WERI-Rb-1 (cell line): ENCODE measurements at regions not wholly inside any gene's neighbourhood (a gene's known extent, or its start where the extent isn't known, plus 50 kb on each side); places are given as distances from the start of the nearest gene placed in this dataset.

Source experiments
- DNase-seq: peaks from one replicate; pipeline ENCODE4 v3.0.0-alpha.2; 2020
- H3K27ac ChIP-seq: fragments of 250-450 bp; sonication (Bioruptor Pico); 2 replicates; pipeline ENCODE4 v1.5.1; 2020; ENCODE audit warnings: mild to moderate bottlenecking, moderate library complexity
- H3K27me3 ChIP-seq: fragments of 250-450 bp; sonication (Bioruptor Pico); 2 replicates; pipeline ENCODE4 v1.5.1; 2021; ENCODE audit warnings: mild to moderate bottlenecking, low read depth, moderate library complexity; ENCODE audit not compliant: insufficient read depth, severe bottlenecking
- H3K36me3 ChIP-seq: fragments of 250-450 bp; sonication (Bioruptor Pico); 2 replicates; pipeline ENCODE4 v1.5.1; 2020; ENCODE audit warnings: mild to moderate bottlenecking, moderate library complexity
- H3K4me3 ChIP-seq: 2 replicates; pipeline ENCODE4 v1.5.1; 2011; ENCODE audit warnings: low read depth, mild to moderate bottlenecking, control low read depth, low read length
- H3K9me3 ChIP-seq: fragments of 250-450 bp; sonication (Bioruptor Pico); 2 replicates; pipeline ENCODE4 v1.5.1; 2021; ENCODE audit warnings: mild to moderate bottlenecking, moderate library complexity; ENCODE audit not compliant: severe bottlenecking
- TF ChIP-seq, protein P1 (sequence below): IDR thresholded peaks from 2 replicates; pipeline ENCODE4 v1.5.1; 2011; ENCODE audit warnings: low read depth, mild to moderate bottlenecking, control low read depth, inconsistent platforms, low read length

DNA sequence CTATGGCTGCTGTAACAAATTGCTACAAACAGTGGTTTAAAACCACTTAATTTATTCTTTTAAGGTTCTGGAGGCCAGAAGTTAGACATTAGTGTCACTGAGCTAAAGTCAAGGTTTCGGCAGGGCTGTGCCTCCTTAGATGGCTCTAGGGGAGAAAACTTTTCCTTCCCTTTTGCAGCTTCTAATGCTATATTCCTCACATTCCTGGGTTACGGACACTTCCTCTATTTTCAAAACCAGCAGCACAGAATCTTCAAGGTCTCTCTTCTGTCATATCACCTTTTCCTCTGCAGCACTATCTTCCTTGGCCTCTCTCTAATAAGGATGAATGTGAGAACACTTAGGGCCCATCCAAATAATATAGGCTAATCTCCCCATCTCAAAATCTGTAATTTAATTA, 87.0 kb downstream of the C11orf87 start:
- no peak for DNase-seq
- no peaks in the 10 kb centered on the region for H3K36me3 ChIP-seq
- no peaks in the 10 kb centered on the region for H3K9me3 ChIP-seq
- H3K4me3 ChIP-seq = no peak overlapping the region
- H3K27ac ChIP-seq = no peak overlapping the region
- TF ChIP-seq, protein P1, sequence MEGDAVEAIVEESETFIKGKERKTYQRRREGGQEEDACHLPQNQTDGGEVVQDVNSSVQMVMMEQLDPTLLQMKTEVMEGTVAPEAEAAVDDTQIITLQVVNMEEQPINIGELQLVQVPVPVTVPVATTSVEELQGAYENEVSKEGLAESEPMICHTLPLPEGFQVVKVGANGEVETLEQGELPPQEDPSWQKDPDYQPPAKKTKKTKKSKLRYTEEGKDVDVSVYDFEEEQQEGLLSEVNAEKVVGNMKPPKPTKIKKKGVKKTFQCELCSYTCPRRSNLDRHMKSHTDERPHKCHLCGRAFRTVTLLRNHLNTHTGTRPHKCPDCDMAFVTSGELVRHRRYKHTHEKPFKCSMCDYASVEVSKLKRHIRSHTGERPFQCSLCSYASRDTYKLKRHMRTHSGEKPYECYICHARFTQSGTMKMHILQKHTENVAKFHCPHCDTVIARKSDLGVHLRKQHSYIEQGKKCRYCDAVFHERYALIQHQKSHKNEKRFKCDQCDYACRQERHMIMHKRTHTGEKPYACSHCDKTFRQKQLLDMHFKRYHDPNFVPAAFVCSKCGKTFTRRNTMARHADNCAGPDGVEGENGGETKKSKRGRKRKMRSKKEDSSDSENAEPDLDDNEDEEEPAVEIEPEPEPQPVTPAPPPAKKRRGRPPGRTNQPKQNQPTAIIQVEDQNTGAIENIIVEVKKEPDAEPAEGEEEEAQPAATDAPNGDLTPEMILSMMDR = no peak
- no peaks in the 10 kb centered on the region for H3K27me3 ChIP-seq

DNA sequence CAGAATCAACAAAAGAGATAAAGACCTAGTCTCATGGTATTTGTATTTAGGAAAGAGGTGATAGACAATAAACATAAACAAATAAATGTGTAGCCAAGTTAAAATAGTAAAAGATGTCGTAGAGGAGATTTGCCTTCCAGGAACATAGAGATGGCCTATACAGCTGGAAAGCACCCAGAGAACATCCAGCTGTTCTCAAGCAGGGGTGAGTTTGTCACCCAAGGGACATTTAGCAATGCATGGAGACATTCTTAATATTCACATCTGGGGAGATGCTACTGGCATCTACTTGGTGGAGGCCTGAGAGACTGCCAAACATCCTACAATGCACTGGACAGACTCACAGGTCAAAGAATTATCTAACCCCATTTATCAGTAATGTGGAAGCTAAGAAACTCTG, 88.3 kb downstream of the C11orf87 start:
- Histone ChIP-seq H3K27ac (no peak overlapping the region), H3K27me3 (no peaks in the 10 kb centered on the region), H3K9me3 (no peaks in the 10 kb centered on the region), H3K36me3 (no peaks in the 10 kb centered on the region), H3K4me3 (no peak overlapping the region)
- DNase-seq = no peak
- TF ChIP-seq, protein P1 = no peak

DNA sequence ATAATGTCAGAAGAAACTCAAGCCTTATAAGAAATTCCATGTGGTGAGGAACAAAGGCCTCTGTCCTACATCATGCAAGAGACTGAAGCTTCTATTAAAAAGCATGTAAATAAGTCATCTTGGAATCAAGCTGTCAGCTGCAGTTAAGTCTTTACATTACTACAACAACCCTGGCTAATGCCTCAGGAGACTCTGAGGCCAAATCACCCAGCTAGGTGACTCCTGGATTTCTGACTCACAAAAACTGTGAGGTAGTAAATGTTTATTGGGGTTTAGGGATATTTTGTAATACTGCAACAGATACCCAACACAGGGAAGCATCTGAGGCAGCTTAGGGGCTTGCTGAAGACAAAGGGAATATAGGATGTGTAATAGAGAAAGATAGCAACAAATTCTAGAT, 89.6 kb downstream of the C11orf87 start:
- no peaks in the 10 kb centered on the region for H3K27me3 ChIP-seq
- H3K27ac ChIP-seq = no peak overlapping the region
- H3K36me3 ChIP-seq = no peaks in the 10 kb centered on the region
- TF ChIP-seq, protein P1 = no peak
- DNase-seq = no peak
- no peaks in the 10 kb centered on the region for H3K9me3 ChIP-seq
- no peak overlapping the region for H3K4me3 ChIP-seq

DNA sequence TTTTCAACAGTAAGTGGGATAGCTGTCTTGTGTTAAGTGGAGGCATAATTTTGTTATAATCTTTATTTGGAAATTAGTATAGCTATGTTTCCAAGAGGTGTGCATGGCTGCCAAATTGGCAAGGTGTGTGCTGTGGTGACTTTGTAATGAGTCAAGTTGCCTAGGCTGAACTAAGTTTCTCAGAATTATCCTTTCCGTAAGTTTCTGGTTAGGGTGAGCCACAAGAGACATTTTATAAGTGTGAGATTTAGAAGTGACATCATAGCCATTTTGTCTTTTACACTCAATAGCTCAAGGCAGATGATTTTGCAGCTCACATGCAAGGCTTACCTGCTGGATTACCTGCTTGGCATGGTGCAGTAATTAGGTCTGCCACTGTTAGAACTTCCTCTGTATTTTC, 90.3 kb downstream of the C11orf87 start:
- H3K4me3 ChIP-seq = no peak overlapping the region
- H3K36me3 ChIP-seq = no peaks in the 10 kb centered on the region
- no peaks in the 10 kb centered on the region for H3K9me3 ChIP-seq
- H3K27ac ChIP-seq = no peak overlapping the region
- no peak for DNase-seq
- H3K27me3 ChIP-seq = no peaks in the 10 kb centered on the region
- TF ChIP-seq, protein P1 = no peak

DNA sequence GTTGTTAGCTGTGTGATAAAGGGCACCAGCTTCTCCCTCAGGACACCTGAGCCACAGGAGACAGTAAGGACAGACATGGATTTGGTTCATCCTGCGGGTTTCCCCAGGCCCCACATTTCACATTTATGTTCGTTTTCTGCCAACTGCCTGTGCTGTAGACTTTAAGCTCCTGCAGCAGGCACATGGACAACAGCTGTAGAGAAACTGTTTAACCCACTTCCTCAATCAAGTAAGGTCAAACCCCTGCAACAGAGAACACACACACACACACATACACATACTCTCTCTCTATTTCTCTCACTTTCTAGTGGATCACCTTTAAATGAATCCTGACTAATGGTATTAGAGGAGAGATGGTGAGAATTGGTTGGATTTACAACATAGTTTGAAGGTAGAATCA, 90.7 kb downstream of the C11orf87 start:
- Histone ChIP-seq H3K36me3 (no peaks in the 10 kb centered on the region), H3K27ac (no peak overlapping the region)
- no peak for DNase-seq

More for the DNA sequence above, 90.7 kb downstream of the C11orf87 start:
- TF ChIP-seq, protein P1 = no peak
- Histone ChIP-seq H3K4me3 (no peak overlapping the region), H3K9me3 (no peaks in the 10 kb centered on the region), H3K27me3 (no peaks in the 10 kb centered on the region)
